ENCODE measurements at regions not wholly inside any gene's neighbourhood (a gene's known extent, or its start where the extent isn't known, plus 50 kb on each side); places are given as distances from the start of the nearest gene placed in this dataset.

DNA sequence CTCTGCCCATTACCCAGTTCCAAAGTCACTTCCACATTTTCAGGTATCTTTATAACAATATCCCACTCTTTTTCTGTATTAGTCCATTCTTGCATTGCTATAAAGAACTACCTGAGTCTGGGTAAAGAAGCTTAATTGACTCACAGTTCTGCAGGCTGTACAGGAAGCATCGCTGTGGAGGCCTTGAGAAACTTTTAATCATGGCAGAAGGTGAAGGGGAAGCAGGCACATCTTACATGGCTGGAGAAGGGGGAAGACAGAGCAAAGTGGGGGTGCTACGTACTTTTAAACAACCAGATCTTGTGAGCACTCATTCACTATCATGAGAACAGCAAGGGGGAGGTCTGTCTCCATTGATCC is 85.4 kb upstream of the MAP4K3 start:
- H3K9me3 ChIP-seq (ENCODE audit: control insufficient read depth, low read depth, low read length), result peaks cover 4% of the 10 kb centered on the region
- no peaks in the 10 kb centered on the region for H3K36me3 ChIP-seq (ENCODE audit: control insufficient read depth, insufficient read depth, low read length)
- no CpG with 5 or more reads among the region's 2 CpGs for WGBS (ENCODE audit: insufficient coverage, low lambda C conversion rate)
- H3K4me1 ChIP-seq (ENCODE audit: control insufficient read depth, insufficient read depth, low read length), result no peaks in the 10 kb centered on the region
- no peak overlapping the region for H3K4me3 ChIP-seq (ENCODE audit: low read length)
- H3K27me3 ChIP-seq (ENCODE audit: control insufficient read depth, insufficient read depth, low read length), result no peaks in the 10 kb centered on the region
- no peak overlapping the region for H3K27ac ChIP-seq (ENCODE audit: low read length)
- no peak for DNase-seq

DNA sequence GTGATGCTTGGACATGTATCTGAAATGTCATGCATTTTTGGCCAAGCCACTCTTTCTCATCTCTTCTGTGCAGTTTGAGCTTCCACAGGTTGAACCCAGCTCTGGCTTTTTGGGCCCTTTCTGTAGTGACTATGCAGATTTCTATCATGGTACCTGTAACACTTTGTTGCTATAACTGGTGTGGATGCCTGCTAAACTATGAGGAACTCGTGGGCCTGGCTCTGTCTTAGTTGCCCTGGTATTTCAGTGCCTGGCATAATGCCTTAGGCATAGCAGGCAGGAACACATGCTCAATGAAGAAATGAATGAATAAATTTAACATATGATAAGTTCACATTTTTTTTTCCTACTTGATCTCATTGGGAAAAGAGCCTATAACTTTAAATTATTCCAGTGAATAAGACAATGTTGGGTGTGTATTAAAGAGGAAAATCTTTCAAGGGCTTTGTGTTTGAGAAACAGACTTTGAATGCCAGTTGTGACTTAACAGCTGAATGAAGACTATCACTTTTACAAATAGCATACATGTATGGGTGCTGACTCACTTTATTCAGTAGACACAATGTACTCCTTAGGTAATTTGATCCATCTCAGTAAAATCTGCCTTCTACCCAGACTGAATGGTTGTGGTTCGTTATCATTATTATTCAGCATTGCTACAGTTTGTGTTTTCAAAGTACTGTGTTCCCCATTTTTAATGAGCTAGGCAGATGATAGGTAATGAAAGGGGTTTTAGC is 86.4 kb upstream of the MAP4K3 start:
- Histone ChIP-seq H3K27me3 (ENCODE audit: control insufficient read depth, insufficient read depth, low read length) (no peaks in the 10 kb centered on the region), H3K36me3 (ENCODE audit: control insufficient read depth, insufficient read depth, low read length) (no peaks in the 10 kb centered on the region), H3K4me3 (ENCODE audit: low read length) (no peak overlapping the region), H3K27ac (ENCODE audit: low read length) (no peak overlapping the region), H3K9me3 (ENCODE audit: control insufficient read depth, low read depth, low read length) (peaks cover 4% of the 10 kb centered on the region), H3K4me1 (ENCODE audit: control insufficient read depth, insufficient read depth, low read length) (no peaks in the 10 kb centered on the region)
- no CpG with 5 or more reads among the region's 2 CpGs for WGBS (ENCODE audit: insufficient coverage, low lambda C conversion rate)
- no peak for DNase-seq

DNA sequence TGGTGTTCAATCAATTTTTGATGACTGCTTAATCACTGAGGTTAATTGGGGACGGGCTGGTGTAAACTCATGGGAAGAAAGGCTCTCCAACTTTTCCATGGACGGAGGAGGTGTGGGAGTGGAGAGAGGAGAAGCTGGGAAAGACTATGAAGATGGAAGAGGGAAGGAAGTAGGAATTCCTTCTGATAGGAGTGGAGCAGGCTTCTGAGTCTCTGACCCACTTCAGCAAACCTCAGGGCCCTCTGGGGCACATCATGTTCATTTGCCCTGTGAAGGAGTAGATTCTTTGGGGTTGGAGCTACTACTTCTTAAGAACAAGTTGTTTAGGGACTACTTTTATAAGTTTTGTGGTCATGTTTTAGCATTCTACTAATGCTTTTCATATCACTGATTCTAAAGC is 87.0 kb upstream of the MAP4K3 start:
- peaks cover 4% of the 10 kb centered on the region for H3K9me3 ChIP-seq (ENCODE audit: control insufficient read depth, low read depth, low read length)
- no peak overlapping the region for H3K27ac ChIP-seq (ENCODE audit: low read length)
- H3K4me3 ChIP-seq (ENCODE audit: low read length), result no peak overlapping the region
- H3K27me3 ChIP-seq (ENCODE audit: control insufficient read depth, insufficient read depth, low read length), result no peaks in the 10 kb centered on the region
- no peak for DNase-seq
- no peaks in the 10 kb centered on the region for H3K36me3 ChIP-seq (ENCODE audit: control insufficient read depth, insufficient read depth, low read length)
- no CpG with 5 or more reads among the region's 2 CpGs for WGBS (ENCODE audit: insufficient coverage, low lambda C conversion rate)
- H3K4me1 ChIP-seq (ENCODE audit: control insufficient read depth, insufficient read depth, low read length), result no peaks in the 10 kb centered on the region

DNA sequence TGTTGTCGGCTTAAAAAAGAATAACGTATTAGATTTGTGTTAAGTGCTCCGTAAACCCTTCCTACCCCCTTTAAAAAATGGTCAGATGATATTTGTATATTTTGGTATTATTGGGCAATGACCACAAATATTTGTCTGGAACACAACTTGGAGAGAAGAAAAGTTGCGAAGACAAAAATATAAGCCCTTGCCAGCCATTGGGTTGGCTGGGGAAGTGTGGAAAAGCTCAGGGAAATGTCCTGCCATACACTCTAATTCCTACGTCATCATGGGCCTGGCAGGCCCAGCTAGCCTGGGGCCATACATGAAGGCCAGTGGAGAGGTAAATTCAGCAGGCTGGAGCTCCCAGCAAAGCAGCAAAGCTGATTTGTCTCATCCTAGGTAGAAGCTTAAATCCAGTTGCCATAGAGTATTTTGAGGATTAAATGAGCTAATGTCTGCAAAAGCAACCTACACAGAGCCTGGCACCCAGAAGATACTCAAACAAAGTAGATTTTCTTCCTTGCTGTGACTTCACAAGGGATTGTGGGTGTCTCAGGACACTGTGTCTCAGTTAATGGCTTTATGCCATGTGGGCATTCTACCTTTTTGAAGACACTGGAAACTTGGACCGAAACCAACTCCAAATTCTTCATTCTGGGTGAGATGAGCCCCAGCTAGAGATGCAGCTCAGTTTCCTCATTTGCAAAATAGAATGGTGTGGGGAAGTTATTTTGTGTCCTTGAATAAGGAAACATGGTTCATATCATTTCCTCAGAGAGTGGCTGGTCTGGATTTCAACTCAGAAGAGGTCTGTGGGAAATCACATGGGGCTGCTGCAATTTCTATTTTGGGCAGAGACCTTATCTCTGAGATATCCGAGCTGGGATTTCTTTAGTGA is 87.9 kb upstream of the MAP4K3 start:
- no peaks in the 10 kb centered on the region for H3K36me3 ChIP-seq (ENCODE audit: control insufficient read depth, insufficient read depth, low read length)
- H3K27ac ChIP-seq (ENCODE audit: low read length), result no peak overlapping the region
- DNase-seq, result no peak
- peaks cover 4% of the 10 kb centered on the region for H3K9me3 ChIP-seq (ENCODE audit: control insufficient read depth, low read depth, low read length)
- H3K4me1 ChIP-seq (ENCODE audit: control insufficient read depth, insufficient read depth, low read length), result no peaks in the 10 kb centered on the region
- H3K27me3 ChIP-seq (ENCODE audit: control insufficient read depth, insufficient read depth, low read length), result no peaks in the 10 kb centered on the region
- 100% methylated on average over 3 of the region's 7 CpGs for WGBS (ENCODE audit: insufficient coverage, low lambda C conversion rate)
- no peak overlapping the region for H3K4me3 ChIP-seq (ENCODE audit: low read length)

DNA sequence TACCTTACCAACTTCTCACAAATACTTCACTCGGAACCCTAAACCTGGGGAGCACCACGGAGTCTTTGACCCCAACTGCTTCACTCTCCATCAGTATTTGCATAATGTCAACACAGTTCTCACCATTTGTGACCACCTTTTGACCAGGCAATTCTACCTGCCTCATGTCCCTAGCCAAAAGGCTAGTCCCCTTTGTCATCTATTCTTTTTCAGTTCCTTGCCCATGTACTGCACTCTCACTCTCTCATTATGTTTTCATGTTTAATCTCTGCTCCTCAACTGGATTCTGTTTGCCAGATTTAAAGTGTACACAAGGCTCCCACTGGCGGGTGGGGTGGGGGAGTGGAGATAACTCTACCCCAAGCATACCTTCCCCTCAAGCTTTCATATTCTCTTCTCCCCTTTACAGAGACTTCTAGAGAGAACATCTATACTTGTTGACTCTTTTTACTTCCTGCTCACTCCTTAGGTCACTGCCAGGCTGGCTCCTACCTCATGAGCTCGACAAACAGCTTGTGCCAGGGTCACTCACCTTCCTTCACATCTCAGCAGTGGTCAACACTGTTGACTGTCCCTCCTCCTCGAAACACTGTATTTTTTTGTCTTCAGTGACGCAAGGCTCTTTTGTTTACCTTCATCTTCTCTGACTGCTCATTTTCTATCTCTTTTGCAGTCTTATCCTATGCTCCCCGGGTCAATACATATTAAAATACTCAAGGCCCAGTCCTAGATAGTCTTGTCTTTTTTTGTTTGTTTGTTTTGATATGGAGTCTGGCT is 88.7 kb upstream of the MAP4K3 start:
- H3K27me3 ChIP-seq (ENCODE audit: control insufficient read depth, insufficient read depth, low read length), result no peaks in the 10 kb centered on the region
- no peak overlapping the region for H3K4me3 ChIP-seq (ENCODE audit: low read length)
- DNase-seq, result no peak
- no peaks in the 10 kb centered on the region for H3K36me3 ChIP-seq (ENCODE audit: control insufficient read depth, insufficient read depth, low read length)
- H3K27ac ChIP-seq (ENCODE audit: low read length), result no peak overlapping the region
- WGBS (ENCODE audit: insufficient coverage, low lambda C conversion rate), result 92% methylated on average over 3 of the region's 7 CpGs
- no peaks in the 10 kb centered on the region for H3K4me1 ChIP-seq (ENCODE audit: control insufficient read depth, insufficient read depth, low read length)
- H3K9me3 ChIP-seq (ENCODE audit: control insufficient read depth, low read depth, low read length), result peaks cover 4% of the 10 kb centered on the region

DNA sequence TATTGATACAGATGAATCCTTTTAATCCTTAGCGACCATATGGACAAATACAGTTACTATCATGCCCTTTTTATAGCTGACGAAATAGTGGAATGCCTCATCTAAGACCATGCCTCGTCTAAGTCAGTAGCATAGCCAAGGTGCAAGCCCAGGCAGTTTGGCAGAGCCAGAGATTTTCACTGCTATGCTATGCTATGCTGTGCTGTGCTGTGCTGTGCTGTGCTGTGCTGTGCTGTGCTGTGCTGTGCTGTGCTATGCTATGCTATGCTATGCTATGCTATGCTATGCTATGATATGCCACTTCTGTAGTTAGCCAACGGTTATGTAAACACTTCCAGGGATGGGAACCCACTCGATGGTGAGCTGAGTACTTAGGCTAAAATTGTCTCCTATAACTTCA is 91.6 kb upstream of the MAP4K3 start:
- DNase-seq, result no peak
- Histone ChIP-seq H3K27me3 (ENCODE audit: control insufficient read depth, insufficient read depth, low read length) (no peaks in the 10 kb centered on the region), H3K4me3 (ENCODE audit: low read length) (no peak overlapping the region), H3K27ac (ENCODE audit: low read length) (no peak overlapping the region), H3K36me3 (ENCODE audit: control insufficient read depth, insufficient read depth, low read length) (no peaks in the 10 kb centered on the region), H3K9me3 (ENCODE audit: control insufficient read depth, low read depth, low read length) (no peaks in the 10 kb centered on the region), H3K4me1 (ENCODE audit: control insufficient read depth, insufficient read depth, low read length) (no peaks in the 10 kb centered on the region)
- no CpG with 5 or more reads among the region's 5 CpGs for WGBS (ENCODE audit: insufficient coverage, low lambda C conversion rate)

DNA sequence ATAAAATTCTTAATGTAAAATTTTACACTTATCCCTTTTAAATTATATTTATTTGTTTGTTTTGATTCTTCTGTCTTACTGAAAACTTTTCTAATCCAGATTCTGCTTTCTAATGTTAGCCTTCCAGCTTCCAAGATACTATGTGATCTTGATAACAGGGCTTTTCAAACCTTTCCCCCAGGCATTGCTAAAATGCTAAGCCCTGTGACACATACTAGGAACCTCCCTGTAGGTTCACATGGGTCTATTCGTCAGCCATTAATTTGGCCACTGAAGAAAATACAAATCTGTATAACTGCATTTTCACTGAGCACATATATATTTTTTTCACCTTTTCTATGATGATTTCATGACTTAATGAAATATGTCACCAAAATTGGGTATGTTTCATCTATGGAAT is 92.8 kb upstream of the MAP4K3 start:
- Histone ChIP-seq H3K4me3 (ENCODE audit: low read length) (no peak overlapping the region), H3K27ac (ENCODE audit: low read length) (no peak overlapping the region), H3K36me3 (ENCODE audit: control insufficient read depth, insufficient read depth, low read length) (no peaks in the 10 kb centered on the region), H3K4me1 (ENCODE audit: control insufficient read depth, insufficient read depth, low read length) (no peaks in the 10 kb centered on the region), H3K9me3 (ENCODE audit: control insufficient read depth, low read depth, low read length) (no peaks in the 10 kb centered on the region), H3K27me3 (ENCODE audit: control insufficient read depth, insufficient read depth, low read length) (no peaks in the 10 kb centered on the region)
- WGBS (ENCODE audit: insufficient coverage, low lambda C conversion rate), result no CpG with 5 or more reads among the region's 1 CpG
- DNase-seq, result no peak

DNA sequence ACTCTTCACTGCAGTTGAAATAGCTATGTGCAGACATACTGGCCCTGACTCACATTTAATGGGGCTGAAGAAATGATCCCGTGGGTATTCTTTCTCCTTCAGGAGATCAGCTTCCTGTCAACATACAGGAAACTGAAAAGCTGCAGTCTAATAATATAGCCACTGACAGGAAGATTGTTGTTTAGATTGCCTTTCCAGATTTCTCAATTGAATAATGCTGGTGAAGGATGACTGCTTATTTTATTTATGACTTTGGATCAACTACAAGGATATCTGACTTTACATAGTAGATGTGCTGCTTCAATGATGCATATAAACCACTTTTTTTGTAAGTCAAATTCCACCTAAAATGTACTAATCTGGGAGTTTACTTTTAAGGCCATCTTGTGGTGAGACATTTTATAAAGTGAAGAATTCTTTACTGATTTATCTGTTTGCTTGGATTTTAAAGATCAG is 93.4 kb upstream of the MAP4K3 start:
- no peak for DNase-seq
- Histone ChIP-seq H3K27me3 (ENCODE audit: control insufficient read depth, insufficient read depth, low read length) (no peaks in the 10 kb centered on the region), H3K4me3 (ENCODE audit: low read length) (no peak overlapping the region), H3K9me3 (ENCODE audit: control insufficient read depth, low read depth, low read length) (no peaks in the 10 kb centered on the region), H3K36me3 (ENCODE audit: control insufficient read depth, insufficient read depth, low read length) (no peaks in the 10 kb centered on the region), H3K27ac (ENCODE audit: low read length) (no peak overlapping the region), H3K4me1 (ENCODE audit: control insufficient read depth, insufficient read depth, low read length) (no peaks in the 10 kb centered on the region)
- no CpG with 5 or more reads among the region's 1 CpG for whole genome bisulfite sequencing (ENCODE audit: insufficient coverage, low lambda C conversion rate)

DNA sequence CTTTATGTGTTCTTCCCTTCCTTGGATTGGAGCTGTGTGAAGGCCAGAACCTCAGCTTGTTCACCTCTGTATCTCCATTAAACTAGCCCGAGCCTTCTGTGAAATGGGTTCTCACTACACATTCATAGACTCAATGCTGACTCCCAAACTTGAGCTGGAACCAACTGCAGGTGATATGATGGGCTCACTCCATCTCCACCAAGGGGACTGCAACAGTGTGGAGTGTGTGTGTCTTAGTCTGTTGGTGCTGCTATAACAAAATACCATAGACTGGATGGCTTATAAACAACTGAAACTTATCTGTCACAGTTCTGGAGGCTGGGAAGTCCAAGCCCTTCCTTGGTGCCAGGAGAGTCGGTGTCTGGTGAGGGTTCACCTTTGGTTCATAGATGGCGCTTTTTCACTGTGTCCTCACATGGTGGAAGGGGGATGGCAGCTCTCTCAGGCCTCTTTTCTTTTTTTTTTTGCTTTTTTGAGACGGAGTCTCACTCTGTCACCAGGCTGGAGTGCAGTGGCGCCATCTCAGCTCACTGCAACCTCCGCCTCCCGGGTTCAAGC is 94.2 kb upstream of the MAP4K3 start:
- Histone ChIP-seq H3K9me3 (ENCODE audit: control insufficient read depth, low read depth, low read length) (no peaks in the 10 kb centered on the region), H3K27ac (ENCODE audit: low read length) (no peak overlapping the region), H3K36me3 (ENCODE audit: control insufficient read depth, insufficient read depth, low read length) (no peaks in the 10 kb centered on the region), H3K27me3 (ENCODE audit: control insufficient read depth, insufficient read depth, low read length) (no peaks in the 10 kb centered on the region), H3K4me3 (ENCODE audit: low read length) (no peak overlapping the region), H3K4me1 (ENCODE audit: control insufficient read depth, insufficient read depth, low read length) (no peaks in the 10 kb centered on the region)
- WGBS (ENCODE audit: insufficient coverage, low lambda C conversion rate), result no CpG with 5 or more reads among the region's 7 CpGs
- DNase-seq, result no peak

DNA sequence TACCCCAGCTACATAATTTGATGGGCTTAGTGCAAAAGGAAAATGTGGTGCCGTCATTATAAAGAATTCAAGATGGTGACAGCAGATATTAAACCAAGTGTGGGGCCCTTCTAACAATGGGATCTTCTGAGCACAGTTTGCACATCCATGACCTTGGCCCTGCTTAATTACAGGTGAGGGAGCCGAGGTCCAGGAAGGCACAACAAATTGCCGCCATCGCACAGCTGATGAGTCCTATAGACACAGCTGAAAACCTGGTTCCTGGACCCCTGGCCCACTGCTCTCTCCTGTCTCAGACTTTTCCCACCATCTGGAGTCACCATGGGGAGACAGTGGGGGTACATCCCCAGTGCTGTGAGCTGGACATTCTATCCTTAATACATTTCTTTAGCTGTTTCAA is 95.8 kb upstream of the MAP4K3 start:
- DNase-seq, result no peak
- Histone ChIP-seq H3K9me3 (ENCODE audit: control insufficient read depth, low read depth, low read length) (no peaks in the 10 kb centered on the region), H3K4me1 (ENCODE audit: control insufficient read depth, insufficient read depth, low read length) (no peaks in the 10 kb centered on the region), H3K27me3 (ENCODE audit: control insufficient read depth, insufficient read depth, low read length) (no peaks in the 10 kb centered on the region), H3K36me3 (ENCODE audit: control insufficient read depth, insufficient read depth, low read length) (no peaks in the 10 kb centered on the region), H3K4me3 (ENCODE audit: low read length) (no peak overlapping the region), H3K27ac (ENCODE audit: low read length) (no peak overlapping the region)
- WGBS (ENCODE audit: insufficient coverage, low lambda C conversion rate), result 80% methylated on average over 1 of the region's 4 CpGs
